Thyroid gland (tissue), 4 donors: ENCODE measurements at regions not wholly inside any gene's neighbourhood (a gene's known extent, or its start where the extent isn't known, plus 50 kb on each side); places are given as distances from the start of the nearest gene placed in this dataset.

ENCODE experiments used
- DNase-seq, 2 donors: peaks; one replicate each; pipeline ENCODE4 v3.0.0-alpha.2; 2019
- H3K27ac ChIP-seq, 3 donors: fragments of 200-600 bp; sonication (generic); 1 replicate in 2 of 3; 2 replicates in 1 of 3; pipeline ENCODE4 v1.5.1; 2016 to 2019; ENCODE audit warnings: mild to moderate bottlenecking in 1 of 3, moderate library complexity in 1 of 3
- H3K27me3 ChIP-seq: fragments of 200-600 bp; sonication (generic); one replicate; pipeline ENCODE4 v1.5.1; 2019
- H3K36me3 ChIP-seq, 2 donors: fragments of 200-600 bp; sonication (generic); one replicate each; pipeline ENCODE4 v1.5.1; 2016 to 2019
- H3K4me1 ChIP-seq, 2 donors: fragments of 200-600 bp; sonication (generic); one replicate each; pipeline ENCODE4 v1.5.1; 2017 to 2019
- H3K4me3 ChIP-seq, 3 donors: fragments of 200-600 bp; sonication (generic); replicated peaks in 1 of 3; 1 replicate in 2 of 3; 2 replicates in 1 of 3; pipeline ENCODE4 v1.5.1; 2016; ENCODE audit warnings: mild to moderate bottlenecking in 1 of 3
- H3K9me3 ChIP-seq: fragments of 200-600 bp; sonication (generic); one replicate; pipeline ENCODE4 v1.5.1; 2017
- CTCF ChIP-seq, 6 experiments: fragments of 200-600 bp in 3 of 6; fragments of 450-650 bp in 3 of 6; sonication (generic) in 3 of 6; IDR thresholded peaks; one replicate each; pipeline ENCODE4 v1.5.1; 2016 to 2019; ENCODE audit warnings: antibody characterized with exemption in 6 of 6, mild to moderate bottlenecking in 2 of 6, inconsistent platforms in 1 of 6, moderate library complexity in 1 of 6
- POLR2A ChIP-seq, 2 donors: fragments of 450-650 bp; IDR thresholded peaks; one replicate each; pipeline ENCODE4 v1.6.1; 2017; ENCODE audit warnings: antibody characterized with exemption in 2 of 2, mild to moderate bottlenecking in 2 of 2, moderate library complexity in 1 of 2
- WGBS, 2 donors: methylation state at CpG; one replicate each; pipeline ENCODE4 v1.1.5; 2017; 5-methylcytosine and 5-hydroxymethylcytosine counted together
- intact Hi-C: fragments of 100-400 bp; cut with DNase I; formaldehyde crosslinking; loops from one replicate; pipeline ENCODE4 v1.15.1; 2023

- intact Hi-C loops, result no loop called here
- Histone ChIP-seq H3K9me3 (no peaks in the 10 kb centered on the region), H3K36me3 (no peaks in the 10 kb centered on the region), H3K27me3 (no peaks in the 10 kb centered on the region), H3K4me1 (no peaks in the 10 kb centered on the region), H3K27ac (no peak overlapping the region), H3K4me3 (no peak overlapping the region)
- DNase-seq, result no peak
- WGBS, 2 donors, result 69 to 73% methylated on average over 3 of the region's 3 CpGs
- TF ChIP-seq CTCF (IDR thresholded peaks at IDR 0.05), result no peak
- no peak for TF ChIP-seq POLR2A (IDR thresholded peaks at IDR 0.05)
Observed at GRCh38 chr4:156496797-156497196, 474.8 kb downstream of the PDGFC start.

- whole genome bisulfite sequencing, 2 donors, result 46 to 55% methylated on average over 1 of the region's 1 CpG
- no peak for DNase-seq
- no peaks in the 10 kb centered on the region for H3K27me3 ChIP-seq
Observed at GRCh38 chr4:156495836-156496235, 475.8 kb downstream of the PDGFC start.

GRCh38 chr4:156495091-156495490, 476.5 kb downstream of the PDGFC start:
- no peak for DNase-seq
- TF ChIP-seq POLR2A (IDR thresholded peaks at IDR 0.05) (no peak), CTCF (IDR thresholded peaks at IDR 0.05) (no peak)
- Histone ChIP-seq H3K36me3 (no peaks in the 10 kb centered on the region), H3K27ac (no peak overlapping the region), H3K9me3 (no peaks in the 10 kb centered on the region), H3K4me3 (no peak overlapping the region), H3K27me3 (no peaks in the 10 kb centered on the region), H3K4me1 (no peaks in the 10 kb centered on the region)
- intact Hi-C loops, result no loop called here

More at GRCh38 chr4:156495836-156496235, 475.8 kb downstream of the PDGFC start:
- no peak for TF ChIP-seq POLR2A (IDR thresholded peaks at IDR 0.05)
- no peak for TF ChIP-seq CTCF (IDR thresholded peaks at IDR 0.05)
- intact Hi-C loops, result no loop called here
- no peaks in the 10 kb centered on the region for H3K9me3 ChIP-seq
- H3K36me3 ChIP-seq, result no peaks in the 10 kb centered on the region
- H3K4me3 ChIP-seq, result no peak overlapping the region
- no peak overlapping the region for H3K27ac ChIP-seq
- H3K4me1 ChIP-seq, result no peaks in the 10 kb centered on the region

- Histone ChIP-seq H3K36me3 (no peaks in the 10 kb centered on the region), H3K9me3 (no peaks in the 10 kb centered on the region), H3K27ac (no peak overlapping the region), H3K4me1 (no peaks in the 10 kb centered on the region), H3K27me3 (no peaks in the 10 kb centered on the region), H3K4me3 (no peak overlapping the region)
- TF ChIP-seq CTCF (IDR thresholded peaks at IDR 0.05) (no peak), POLR2A (IDR thresholded peaks at IDR 0.05) (no peak)
- WGBS, 2 donors, result 61 to 69% methylated on average over 3 of the region's 3 CpGs
- intact Hi-C loops, result no loop called here
- DNase-seq, result no peak
Observed at GRCh38 chr4:156493858-156494257, 477.7 kb downstream of the PDGFC start.

- Histone ChIP-seq H3K27ac (no peak overlapping the region), H3K36me3 (no peaks in the 10 kb centered on the region), H3K9me3 (no peaks in the 10 kb centered on the region), H3K4me3 (no peak overlapping the region), H3K4me1 (no peaks in the 10 kb centered on the region), H3K27me3 (no peaks in the 10 kb centered on the region)
- DNase-seq, result no peak
- 90 to 96% methylated on average over 6 of the region's 6 CpGs for WGBS, 2 donors
- TF ChIP-seq POLR2A (IDR thresholded peaks at IDR 0.05) (no peak), CTCF (IDR thresholded peaks at IDR 0.05) (no peak)
- intact Hi-C loops, result no loop called here
Observed at GRCh38 chr4:156487107-156487506, 484.5 kb downstream of the PDGFC start.
